Choroid plexus epithelial cell (primary cell): ENCODE measurements at regions not wholly inside any gene's neighbourhood (a gene's known extent, or its start where the extent isn't known, plus 50 kb on each side); places are given as distances from the start of the nearest gene placed in this dataset.
"Not testable (repeated sequence)": the region's sequence is repeated elsewhere in the genome, so short reads cannot be mapped to it uniquely, and the experiment has no call there.

Experiments used
- DNase-seq: peaks from one replicate; pipeline ENCODE4 v3.0.0-alpha.2; 2010; ENCODE audit warnings: low read depth
- H3K4me3 ChIP-seq: 2 replicates; pipeline ENCODE4 v1.5.1; 2011; ENCODE audit warnings: low read depth, mild to moderate bottlenecking, control low read depth, low read length, moderate library complexity
- TF ChIP-seq, protein P1 (sequence below): conservative IDR thresholded peaks from 2 replicates; pipeline ENCODE4 v1.5.1; 2011; ENCODE audit warnings: low read depth, mild to moderate bottlenecking, control low read depth, inconsistent platforms, low read length, moderate library complexity

DNA sequence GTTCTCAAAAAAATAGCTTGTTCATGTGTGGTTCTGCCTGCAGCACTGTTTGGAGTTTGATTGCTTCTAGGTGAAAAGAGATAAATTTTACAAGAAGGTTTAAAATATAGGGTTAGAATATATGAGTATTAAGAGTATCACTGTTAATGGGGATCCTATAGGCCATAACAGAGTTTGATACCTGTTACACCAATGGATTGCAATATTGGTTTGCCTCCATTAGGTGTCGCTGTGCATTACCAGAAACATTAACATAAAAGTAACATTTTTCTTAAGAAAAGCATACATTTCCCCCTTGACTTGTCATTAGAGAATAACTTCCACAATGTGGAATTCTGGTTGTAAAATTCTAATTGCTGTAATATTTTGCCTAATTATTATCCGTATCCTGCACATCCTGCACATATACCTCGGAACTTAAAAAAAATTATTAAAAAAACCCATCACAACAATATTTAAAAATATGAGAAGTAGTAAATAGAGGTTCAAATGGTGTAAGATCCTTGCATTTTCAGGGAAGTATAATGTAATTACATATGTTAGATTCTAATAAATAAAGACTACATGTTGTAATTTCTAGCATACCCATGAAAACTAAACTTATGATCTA is 63.0 kb downstream of the CYP4A11 start:
- not testable (repeated sequence) for H3K4me3 ChIP-seq
- TF ChIP-seq, protein P1, sequence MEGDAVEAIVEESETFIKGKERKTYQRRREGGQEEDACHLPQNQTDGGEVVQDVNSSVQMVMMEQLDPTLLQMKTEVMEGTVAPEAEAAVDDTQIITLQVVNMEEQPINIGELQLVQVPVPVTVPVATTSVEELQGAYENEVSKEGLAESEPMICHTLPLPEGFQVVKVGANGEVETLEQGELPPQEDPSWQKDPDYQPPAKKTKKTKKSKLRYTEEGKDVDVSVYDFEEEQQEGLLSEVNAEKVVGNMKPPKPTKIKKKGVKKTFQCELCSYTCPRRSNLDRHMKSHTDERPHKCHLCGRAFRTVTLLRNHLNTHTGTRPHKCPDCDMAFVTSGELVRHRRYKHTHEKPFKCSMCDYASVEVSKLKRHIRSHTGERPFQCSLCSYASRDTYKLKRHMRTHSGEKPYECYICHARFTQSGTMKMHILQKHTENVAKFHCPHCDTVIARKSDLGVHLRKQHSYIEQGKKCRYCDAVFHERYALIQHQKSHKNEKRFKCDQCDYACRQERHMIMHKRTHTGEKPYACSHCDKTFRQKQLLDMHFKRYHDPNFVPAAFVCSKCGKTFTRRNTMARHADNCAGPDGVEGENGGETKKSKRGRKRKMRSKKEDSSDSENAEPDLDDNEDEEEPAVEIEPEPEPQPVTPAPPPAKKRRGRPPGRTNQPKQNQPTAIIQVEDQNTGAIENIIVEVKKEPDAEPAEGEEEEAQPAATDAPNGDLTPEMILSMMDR, result peak; percentile 49
- DNase-seq, result peak; percentile 50

DNA sequence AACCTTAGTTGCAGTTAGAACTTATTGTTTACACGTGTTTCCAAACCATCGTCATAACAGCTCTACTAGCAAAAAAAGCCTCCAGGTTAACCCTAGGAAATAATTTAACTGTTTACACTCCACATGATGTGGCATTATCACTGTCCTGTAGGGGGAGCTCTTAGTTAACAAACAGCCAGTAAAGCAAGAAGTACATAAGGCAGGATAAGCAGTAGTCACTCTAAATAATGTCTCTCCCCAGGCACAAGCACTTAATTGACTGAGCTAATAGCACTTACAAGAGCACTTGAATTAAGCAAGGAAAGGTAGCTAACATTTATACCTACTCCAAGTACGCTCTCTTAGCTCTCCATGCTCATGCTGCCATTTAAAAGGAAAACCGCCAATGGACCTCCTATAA is 65.2 kb downstream of the CYP4A11 start:
- H3K4me3 ChIP-seq, DNase-seq: not testable (repeated sequence)
- TF ChIP-seq, protein P1, result peak; percentile 24
